ENCODE measurements at regions not wholly inside any gene's neighbourhood (a gene's known extent, or its start where the extent isn't known, plus 50 kb on each side); places are given as distances from the start of the nearest gene placed in this dataset.
"Not testable (repeated sequence)": the region's sequence is repeated elsewhere in the genome, so short reads cannot be mapped to it uniquely, and the experiment has no call there.

DNA sequence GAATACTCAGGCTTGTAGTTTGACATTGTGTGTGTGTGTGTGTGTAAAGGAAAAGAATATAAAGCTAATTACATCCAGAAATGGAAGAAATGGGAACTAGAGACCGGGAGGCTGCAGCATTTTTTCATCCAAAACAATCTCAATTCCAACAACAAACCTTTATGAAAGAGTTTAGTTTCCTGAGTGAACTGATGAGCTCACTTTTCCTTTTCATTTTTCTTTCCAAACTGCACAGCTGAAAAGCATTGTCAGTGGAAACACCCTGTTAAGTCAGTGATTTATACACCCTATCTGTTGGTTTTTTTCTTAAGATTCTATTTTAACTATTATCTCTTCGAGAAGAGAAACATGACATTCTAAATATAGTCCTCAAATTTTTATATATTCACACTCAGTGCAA lies 130.9 kb downstream of the RFPL4B start:
- TF ChIP-seq, protein P1, sequence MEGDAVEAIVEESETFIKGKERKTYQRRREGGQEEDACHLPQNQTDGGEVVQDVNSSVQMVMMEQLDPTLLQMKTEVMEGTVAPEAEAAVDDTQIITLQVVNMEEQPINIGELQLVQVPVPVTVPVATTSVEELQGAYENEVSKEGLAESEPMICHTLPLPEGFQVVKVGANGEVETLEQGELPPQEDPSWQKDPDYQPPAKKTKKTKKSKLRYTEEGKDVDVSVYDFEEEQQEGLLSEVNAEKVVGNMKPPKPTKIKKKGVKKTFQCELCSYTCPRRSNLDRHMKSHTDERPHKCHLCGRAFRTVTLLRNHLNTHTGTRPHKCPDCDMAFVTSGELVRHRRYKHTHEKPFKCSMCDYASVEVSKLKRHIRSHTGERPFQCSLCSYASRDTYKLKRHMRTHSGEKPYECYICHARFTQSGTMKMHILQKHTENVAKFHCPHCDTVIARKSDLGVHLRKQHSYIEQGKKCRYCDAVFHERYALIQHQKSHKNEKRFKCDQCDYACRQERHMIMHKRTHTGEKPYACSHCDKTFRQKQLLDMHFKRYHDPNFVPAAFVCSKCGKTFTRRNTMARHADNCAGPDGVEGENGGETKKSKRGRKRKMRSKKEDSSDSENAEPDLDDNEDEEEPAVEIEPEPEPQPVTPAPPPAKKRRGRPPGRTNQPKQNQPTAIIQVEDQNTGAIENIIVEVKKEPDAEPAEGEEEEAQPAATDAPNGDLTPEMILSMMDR (IDR thresholded peaks at IDR 0.05; ENCODE audit: low read length), result no peak
- TF ChIP-seq EZH2 (IDR thresholded peaks at IDR 0.05; ENCODE audit: borderline replicate concordance, low read length), result no peak

DNA sequence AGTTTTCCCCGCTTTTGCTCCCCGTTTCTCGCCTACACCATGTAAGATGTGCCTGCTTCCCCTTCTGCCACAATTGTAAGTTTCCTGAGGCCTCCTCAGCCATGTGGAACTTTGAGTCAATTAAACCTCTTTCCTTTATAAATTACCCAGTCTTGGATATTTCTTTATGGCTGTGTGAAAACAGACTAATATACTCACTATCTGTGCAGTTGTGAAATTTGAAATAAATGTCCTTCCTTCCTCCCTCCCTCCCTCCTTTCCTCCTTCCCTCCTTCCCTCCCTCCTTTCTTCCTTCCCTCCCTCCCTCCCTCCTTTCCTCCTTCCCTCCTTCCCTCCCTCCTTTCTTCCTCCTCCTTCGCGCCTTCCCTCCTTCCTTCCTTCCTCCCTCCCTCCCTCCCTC lies 132.8 kb downstream of the RFPL4B start:
- not testable (repeated sequence) for H3K9ac ChIP-seq (ENCODE audit: low read length); H3K4me2 ChIP-seq (ENCODE audit: low read length); H4K20me1 ChIP-seq (ENCODE audit: insufficient read depth, low read length); H3K9me2 ChIP-seq (ENCODE audit: low read depth, low read length); H3K79me2 ChIP-seq (ENCODE audit: insufficient read depth, low read length); H3K9me3 ChIP-seq (ENCODE audit: low read length); H3K27ac ChIP-seq (ENCODE audit: low read depth, low read length, poor library complexity, severe bottlenecking); H3K4me1 ChIP-seq (ENCODE audit: insufficient read depth, low read length, severe bottlenecking); H3F3A ChIP-seq (ENCODE audit: insufficient read depth, low read length); H3K4me3 ChIP-seq (ENCODE audit: low read depth, low read length, poor library complexity, severe bottlenecking); H3K36me3 ChIP-seq (ENCODE audit: insufficient read depth, low read length); H2AFZ ChIP-seq (ENCODE audit: low read length); H3K27me3 ChIP-seq (ENCODE audit: insufficient read depth, low read length)

More for the DNA sequence above, 130.9 kb downstream of the RFPL4B start:
- Histone ChIP-seq H3K36me3 (ENCODE audit: insufficient read depth, low read length) (no peaks in the 10 kb centered on the region), H3K4me1 (ENCODE audit: insufficient read depth, low read length, severe bottlenecking) (no peaks in the 10 kb centered on the region), H3K9me2 (ENCODE audit: low read depth, low read length) (no peaks in the 10 kb centered on the region), H3K9ac (ENCODE audit: low read length) (no peak overlapping the region), H3F3A (ENCODE audit: insufficient read depth, low read length) (no peaks in the 10 kb centered on the region), H3K4me2 (ENCODE audit: low read length) (no peak overlapping the region), H3K4me3 (ENCODE audit: low read depth, low read length, poor library complexity, severe bottlenecking) (no peak overlapping the region), H3K79me2 (ENCODE audit: insufficient read depth, low read length) (no peaks in the 10 kb centered on the region), H3K27ac (ENCODE audit: low read depth, low read length, poor library complexity, severe bottlenecking) (no peak overlapping the region), H3K9me3 (ENCODE audit: low read length) (no peaks in the 10 kb centered on the region), H2AFZ (ENCODE audit: low read length) (no peak overlapping the region), H4K20me1 (ENCODE audit: insufficient read depth, low read length) (no peaks in the 10 kb centered on the region), H3K27me3 (ENCODE audit: insufficient read depth, low read length) (no peaks in the 10 kb centered on the region)

DNA sequence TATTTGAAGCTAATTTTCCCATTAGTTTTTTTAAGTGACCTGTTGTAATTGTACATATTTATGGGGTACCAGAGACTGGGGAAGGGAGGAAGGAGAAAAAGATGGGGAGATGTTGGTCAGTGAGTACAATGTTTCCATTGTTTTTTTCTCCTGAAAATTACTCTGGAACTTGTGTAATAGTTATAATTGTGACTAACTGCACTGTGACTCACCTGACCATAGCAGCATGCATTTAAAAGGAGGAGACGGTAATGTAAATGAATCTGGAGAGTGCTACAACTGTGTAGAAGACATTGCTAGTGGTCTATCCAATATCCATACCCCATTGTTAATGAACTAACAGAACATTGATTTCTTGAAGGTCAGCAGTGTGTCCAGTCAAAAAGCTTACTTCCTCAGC lies 133.4 kb downstream of the RFPL4B start:
- no peak overlapping the region for H2AFZ ChIP-seq (ENCODE audit: low read length)
- H3K4me2 ChIP-seq (ENCODE audit: low read length), result no peak overlapping the region
- H4K20me1 ChIP-seq (ENCODE audit: insufficient read depth, low read length), result no peaks in the 10 kb centered on the region
- H3F3A ChIP-seq (ENCODE audit: insufficient read depth, low read length), result no peaks in the 10 kb centered on the region
- H3K9ac ChIP-seq (ENCODE audit: low read length), result no peak overlapping the region
- H3K27ac ChIP-seq (ENCODE audit: low read depth, low read length, poor library complexity, severe bottlenecking), result no peak overlapping the region
- H3K9me2 ChIP-seq (ENCODE audit: low read depth, low read length), result no peaks in the 10 kb centered on the region
- TF ChIP-seq, protein P1 (IDR thresholded peaks at IDR 0.05; ENCODE audit: low read length), result no peak
- no peak for TF ChIP-seq EZH2 (IDR thresholded peaks at IDR 0.05; ENCODE audit: borderline replicate concordance, low read length)
- no peaks in the 10 kb centered on the region for H3K4me1 ChIP-seq (ENCODE audit: insufficient read depth, low read length, severe bottlenecking)
- H3K4me3 ChIP-seq (ENCODE audit: low read depth, low read length, poor library complexity, severe bottlenecking), result no peak overlapping the region
- H3K9me3 ChIP-seq (ENCODE audit: low read length), result no peaks in the 10 kb centered on the region
- H3K36me3 ChIP-seq (ENCODE audit: insufficient read depth, low read length), result no peaks in the 10 kb centered on the region
- no peaks in the 10 kb centered on the region for H3K79me2 ChIP-seq (ENCODE audit: insufficient read depth, low read length)
- no peaks in the 10 kb centered on the region for H3K27me3 ChIP-seq (ENCODE audit: insufficient read depth, low read length)

DNA sequence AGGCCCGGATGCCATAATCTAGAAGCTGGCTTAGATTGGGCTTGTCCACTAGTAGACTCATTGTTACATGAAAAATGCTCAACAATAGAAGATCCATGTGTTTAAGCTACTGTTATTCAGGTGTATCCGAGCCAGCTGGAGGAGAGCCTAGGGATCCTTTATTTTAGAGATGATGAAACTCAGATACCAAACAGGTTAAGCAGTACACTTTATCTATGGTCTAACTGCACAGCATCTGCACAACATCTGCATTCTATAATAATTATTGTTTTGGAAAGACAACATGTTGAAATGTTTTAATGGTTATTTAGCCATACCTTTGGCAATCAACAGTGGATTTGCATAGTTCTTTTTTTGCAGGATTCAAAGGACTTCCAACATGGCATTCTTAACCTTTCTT lies 134.1 kb downstream of the RFPL4B start:
- H2AFZ ChIP-seq (ENCODE audit: low read length), result no peak overlapping the region
- H3F3A ChIP-seq (ENCODE audit: insufficient read depth, low read length), result no peaks in the 10 kb centered on the region
- no peak overlapping the region for H3K4me3 ChIP-seq (ENCODE audit: low read depth, low read length, poor library complexity, severe bottlenecking)
- H3K4me2 ChIP-seq (ENCODE audit: low read length), result no peak overlapping the region
- H3K9me2 ChIP-seq (ENCODE audit: low read depth, low read length), result no peaks in the 10 kb centered on the region
- no peaks in the 10 kb centered on the region for H3K79me2 ChIP-seq (ENCODE audit: insufficient read depth, low read length)
- TF ChIP-seq, protein P1 (IDR thresholded peaks at IDR 0.05; ENCODE audit: low read length), result no peak
- TF ChIP-seq EZH2 (IDR thresholded peaks at IDR 0.05; ENCODE audit: borderline replicate concordance, low read length), result no peak
- no peaks in the 10 kb centered on the region for H3K9me3 ChIP-seq (ENCODE audit: low read length)
- H3K27me3 ChIP-seq (ENCODE audit: insufficient read depth, low read length), result no peaks in the 10 kb centered on the region
- no peak overlapping the region for H3K9ac ChIP-seq (ENCODE audit: low read length)
- H4K20me1 ChIP-seq (ENCODE audit: insufficient read depth, low read length), result no peaks in the 10 kb centered on the region
- no peak overlapping the region for H3K27ac ChIP-seq (ENCODE audit: low read depth, low read length, poor library complexity, severe bottlenecking)
- no peaks in the 10 kb centered on the region for H3K36me3 ChIP-seq (ENCODE audit: insufficient read depth, low read length)
- no peaks in the 10 kb centered on the region for H3K4me1 ChIP-seq (ENCODE audit: insufficient read depth, low read length, severe bottlenecking)
